ENCODE measurements at regions not wholly inside any gene's neighbourhood (a gene's known extent, or its start where the extent isn't known, plus 50 kb on each side); places are given as distances from the start of the nearest gene placed in this dataset.

DNA sequence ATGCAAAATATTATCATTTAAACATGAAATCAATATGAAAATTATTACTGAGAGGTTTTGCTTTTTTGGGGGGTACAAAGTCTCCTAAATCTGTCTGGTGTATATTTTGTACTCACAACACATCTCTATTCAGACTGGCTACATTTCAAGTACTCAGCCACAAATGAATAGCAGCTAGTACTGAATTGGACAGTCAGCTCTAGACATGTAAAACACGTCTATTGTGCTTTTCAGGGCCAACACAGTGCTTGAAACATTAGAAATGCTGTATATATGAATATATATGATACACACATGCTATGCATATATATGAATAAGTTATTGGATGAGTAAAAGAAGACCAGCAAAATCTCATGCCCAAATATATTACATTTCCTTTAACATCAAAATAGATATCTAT is 103.8 kb upstream of the CFAP20DC start:
- TF ChIP-seq, protein P1, sequence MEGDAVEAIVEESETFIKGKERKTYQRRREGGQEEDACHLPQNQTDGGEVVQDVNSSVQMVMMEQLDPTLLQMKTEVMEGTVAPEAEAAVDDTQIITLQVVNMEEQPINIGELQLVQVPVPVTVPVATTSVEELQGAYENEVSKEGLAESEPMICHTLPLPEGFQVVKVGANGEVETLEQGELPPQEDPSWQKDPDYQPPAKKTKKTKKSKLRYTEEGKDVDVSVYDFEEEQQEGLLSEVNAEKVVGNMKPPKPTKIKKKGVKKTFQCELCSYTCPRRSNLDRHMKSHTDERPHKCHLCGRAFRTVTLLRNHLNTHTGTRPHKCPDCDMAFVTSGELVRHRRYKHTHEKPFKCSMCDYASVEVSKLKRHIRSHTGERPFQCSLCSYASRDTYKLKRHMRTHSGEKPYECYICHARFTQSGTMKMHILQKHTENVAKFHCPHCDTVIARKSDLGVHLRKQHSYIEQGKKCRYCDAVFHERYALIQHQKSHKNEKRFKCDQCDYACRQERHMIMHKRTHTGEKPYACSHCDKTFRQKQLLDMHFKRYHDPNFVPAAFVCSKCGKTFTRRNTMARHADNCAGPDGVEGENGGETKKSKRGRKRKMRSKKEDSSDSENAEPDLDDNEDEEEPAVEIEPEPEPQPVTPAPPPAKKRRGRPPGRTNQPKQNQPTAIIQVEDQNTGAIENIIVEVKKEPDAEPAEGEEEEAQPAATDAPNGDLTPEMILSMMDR (IDR thresholded peaks at IDR 0.05), result no peak
- no peak for TF ChIP-seq POLR2A (IDR thresholded peaks at IDR 0.05)
